CD14-positive monocyte (primary cell): ENCODE measurements at regions not wholly inside any gene's neighbourhood (a gene's known extent, or its start where the extent isn't known, plus 50 kb on each side); places are given as distances from the start of the nearest gene placed in this dataset.

Source experiments
- DNase-seq, 3 donors: peaks; one replicate each; pipeline ENCODE4 v3.0.0-alpha.2; 2011 to 2022
- H2AFZ ChIP-seq: 2 replicates; pipeline ENCODE4 v1.6.0; 2012; ENCODE audit warnings: mild to moderate bottlenecking, low read depth, low read length, inconsistent platforms; ENCODE audit not compliant: insufficient read depth, poor library complexity, severe bottlenecking
- H3K27ac ChIP-seq, 2 donors: 1 replicate in 1 of 2; 2 replicates in 1 of 2; pipeline ENCODE4 v1.5.1; 2012 to 2013; ENCODE audit warnings: low read length in 2 of 2, control low read depth in 1 of 2, inconsistent platforms in 1 of 2, low read depth in 1 of 2, mild to moderate bottlenecking in 1 of 2
- H3K27me3 ChIP-seq, 2 donors: one replicate each; pipeline versions ENCODE4 v1.6.0 to v1.6.1; 2011 to 2013; ENCODE audit warnings: low read length in 2 of 2; ENCODE audit not compliant: control insufficient read depth in 2 of 2, insufficient read depth in 2 of 2
- H3K36me3 ChIP-seq, 2 donors: replicated peaks in 1 of 2; 1 replicate in 1 of 2; 2 replicates in 1 of 2; pipeline versions ENCODE4 v1.5.1 to v1.6.1; 2012 to 2013; ENCODE audit warnings: low read length in 2 of 2, control low read depth in 1 of 2, inconsistent platforms in 1 of 2, mild to moderate bottlenecking in 1 of 2; ENCODE audit not compliant: insufficient read depth in 2 of 2, control insufficient read depth in 1 of 2
- H3K4me1 ChIP-seq, 2 donors: 1 replicate in 1 of 2; 2 replicates in 1 of 2; pipeline versions ENCODE4 v1.5.1 to v1.6.1; 2012 to 2013; ENCODE audit warnings: low read length in 2 of 2, control low read depth in 1 of 2, inconsistent platforms in 1 of 2, mild to moderate bottlenecking in 1 of 2, moderate library complexity in 1 of 2; ENCODE audit not compliant: insufficient read depth in 2 of 2, control insufficient read depth in 1 of 2
- H3K4me2 ChIP-seq: replicated peaks from 2 replicates; pipeline ENCODE3; 2012; ENCODE audit warnings: low read length, moderate library complexity, mild to moderate bottlenecking; ENCODE audit not compliant: poor library complexity, severe bottlenecking; ENCODE audit errors: extremely low read depth
- H3K4me3 ChIP-seq, 3 experiments: fragments of 200-600 bp in 1 of 3; sonication (generic) in 1 of 3; replicated peaks in 1 of 3; 1 replicate in 2 of 3; 2 replicates in 1 of 3; pipeline ENCODE4 v1.5.1; 2011 to 2013; ENCODE audit warnings: low read length in 3 of 3, mild to moderate bottlenecking in 3 of 3, control low read depth in 2 of 3, low read depth in 2 of 3, inconsistent platforms in 1 of 3, moderate library complexity in 1 of 3
- H3K79me2 ChIP-seq: 2 replicates; pipeline ENCODE4 v1.6.0; 2012; ENCODE audit warnings: mild to moderate bottlenecking, control low read depth, inconsistent platforms, low read length, moderate library complexity; ENCODE audit not compliant: insufficient read depth
- H3K9ac ChIP-seq: 2 replicates; pipeline ENCODE4 v1.6.0; 2017; ENCODE audit warnings: low read length, mild to moderate bottlenecking; ENCODE audit not compliant: insufficient read depth, poor library complexity, severe bottlenecking
- H3K9me3 ChIP-seq, 2 donors: replicated peaks in 1 of 2; 1 replicate in 1 of 2; 2 replicates in 1 of 2; pipeline versions ENCODE4 v1.5.1 to v1.6.1; 2012 to 2013; ENCODE audit warnings: low read length in 2 of 2, control low read depth in 1 of 2; ENCODE audit not compliant: control insufficient read depth in 1 of 2, insufficient read depth in 1 of 2
- H4K20me1 ChIP-seq: 2 replicates; pipeline ENCODE4 v1.6.0; 2012; ENCODE audit warnings: mild to moderate bottlenecking, low read length, control low read depth, moderate library complexity; ENCODE audit not compliant: insufficient read depth
- H3K27ac Mint-ChIP-seq, 7 donors: one replicate each; pipeline ENCODE4 v1.8.0; 2020; ENCODE audit warnings: mild to moderate bottlenecking in 7 of 7, mixed read lengths in 7 of 7, moderate library complexity in 6 of 7, inconsistent platforms in 2 of 7
- H3K27me3 Mint-ChIP-seq, 3 donors: one replicate each; pipeline ENCODE4 v1.8.0; 2021 to 2022; ENCODE audit warnings: low read depth in 3 of 3, mild to moderate bottlenecking in 3 of 3, mixed read lengths in 3 of 3, moderate library complexity in 3 of 3, inconsistent platforms in 1 of 3
- H3K36me3 Mint-ChIP-seq, 2 donors: one replicate each; pipeline ENCODE4 v1.8.0; 2020; ENCODE audit warnings: mixed read lengths in 2 of 2, inconsistent platforms in 1 of 2, mild to moderate bottlenecking in 1 of 2
- H3K4me1 Mint-ChIP-seq: one replicate; pipeline ENCODE4 v1.8.0; 2020; ENCODE audit warnings: mild to moderate bottlenecking, mixed read lengths
- H3K4me3 Mint-ChIP-seq, 2 donors: one replicate each; pipeline ENCODE4 v1.8.0; 2020; ENCODE audit warnings: mild to moderate bottlenecking in 2 of 2, mixed read lengths in 2 of 2, moderate library complexity in 1 of 2
- H3K9me3 Mint-ChIP-seq, 7 donors: one replicate each; pipeline ENCODE4 v1.8.0; 2020 to 2022; ENCODE audit warnings: mixed read lengths in 7 of 7, mild to moderate bottlenecking in 6 of 7, moderate library complexity in 6 of 7, inconsistent platforms in 2 of 7
- WGBS: methylation state at CpG from one replicate; pipeline ENCODE4 v1.1.5; 2013; ENCODE audit warnings: missing lambda C conversion rate; ENCODE audit not compliant: insufficient coverage; 5-methylcytosine and 5-hydroxymethylcytosine counted together
- intact Hi-C, 2 donors: fragments of 100-400 bp; cut with micrococcal nuclease; formaldehyde crosslinking; loops; one replicate each; pipeline versions ENCODE4 v1.15.0 to v1.15.1; 2023
- TF ChIP-seq, protein P1 (sequence below): fragments of 200-600 bp; IDR thresholded peaks from one replicate; pipeline ENCODE4 v1.8.0; 2022; ENCODE audit warnings: antibody characterized with exemption, mild to moderate bottlenecking

DNA sequence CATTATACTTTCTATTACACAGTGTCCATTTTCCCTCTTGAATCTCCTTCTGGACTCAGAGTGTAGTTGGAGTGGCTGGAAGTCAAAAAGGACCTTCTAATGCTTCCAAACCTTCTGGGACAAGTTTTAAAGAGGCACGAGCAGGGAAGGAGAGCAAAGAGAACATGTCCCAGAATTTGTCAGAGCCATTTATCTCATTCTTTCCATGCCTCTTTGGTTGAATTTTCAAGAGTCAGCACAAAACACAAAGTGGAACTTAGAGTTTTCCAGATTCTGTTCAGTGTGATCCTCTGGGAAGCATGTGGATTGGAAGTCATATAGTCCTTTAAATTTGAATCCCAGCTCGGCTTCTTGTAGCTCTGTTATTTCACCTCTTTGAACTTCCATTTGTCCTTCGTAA, 138.2 kb upstream of the PWP1 start:
- H3K9me3 ChIP-seq: no peaks in the 10 kb centered on the region
- peaks cover 8% of the 10 kb centered on the region for H3K4me1 Mint-ChIP-seq
- H2AFZ ChIP-seq: peak overlapping the region; percentile 44
- H3K27ac Mint-ChIP-seq: peak overlapping the region in 3 of 7 donors; percentile 33 to 46 (median 46)
- no peak overlapping the region for H3K4me3 Mint-ChIP-seq
- no peaks in the 10 kb centered on the region for H3K36me3 ChIP-seq
- H3K4me2 ChIP-seq: no peak overlapping the region
- peaks cover 0 to 2% of the 10 kb centered on the region in 2 donors for H3K36me3 Mint-ChIP-seq
- no peaks in the 10 kb centered on the region for H3K79me2 ChIP-seq
- peaks cover 0 to 4% of the 10 kb centered on the region in 2 donors for H3K4me1 ChIP-seq
- 100% methylated on average over 1 of the region's 3 CpGs for WGBS
- no peak overlapping the region for H3K4me3 ChIP-seq
- no peaks in the 10 kb centered on the region for H3K27me3 ChIP-seq
- no peaks in the 10 kb centered on the region for H3K27me3 Mint-ChIP-seq
- no peak for DNase-seq
- H4K20me1 ChIP-seq: no peaks in the 10 kb centered on the region
- intact Hi-C loops: no loop called here
- no peak overlapping the region for H3K9ac ChIP-seq
- H3K27ac ChIP-seq: no peak overlapping the region
- TF ChIP-seq, protein P1, sequence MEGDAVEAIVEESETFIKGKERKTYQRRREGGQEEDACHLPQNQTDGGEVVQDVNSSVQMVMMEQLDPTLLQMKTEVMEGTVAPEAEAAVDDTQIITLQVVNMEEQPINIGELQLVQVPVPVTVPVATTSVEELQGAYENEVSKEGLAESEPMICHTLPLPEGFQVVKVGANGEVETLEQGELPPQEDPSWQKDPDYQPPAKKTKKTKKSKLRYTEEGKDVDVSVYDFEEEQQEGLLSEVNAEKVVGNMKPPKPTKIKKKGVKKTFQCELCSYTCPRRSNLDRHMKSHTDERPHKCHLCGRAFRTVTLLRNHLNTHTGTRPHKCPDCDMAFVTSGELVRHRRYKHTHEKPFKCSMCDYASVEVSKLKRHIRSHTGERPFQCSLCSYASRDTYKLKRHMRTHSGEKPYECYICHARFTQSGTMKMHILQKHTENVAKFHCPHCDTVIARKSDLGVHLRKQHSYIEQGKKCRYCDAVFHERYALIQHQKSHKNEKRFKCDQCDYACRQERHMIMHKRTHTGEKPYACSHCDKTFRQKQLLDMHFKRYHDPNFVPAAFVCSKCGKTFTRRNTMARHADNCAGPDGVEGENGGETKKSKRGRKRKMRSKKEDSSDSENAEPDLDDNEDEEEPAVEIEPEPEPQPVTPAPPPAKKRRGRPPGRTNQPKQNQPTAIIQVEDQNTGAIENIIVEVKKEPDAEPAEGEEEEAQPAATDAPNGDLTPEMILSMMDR: no peak
- peaks cover 0 to 7% (median 4%) of the 10 kb centered on the region in 7 donors for H3K9me3 Mint-ChIP-seq

- Histone ChIP-seq H3K27ac (no peak overlapping the region), H3K27me3 (no peaks in the 10 kb centered on the region), H3K9ac (no peak overlapping the region), H3K4me3 (no peak overlapping the region), H2AFZ (no peak overlapping the region), H3K4me1 (peaks cover 0 to 4% of the 10 kb centered on the region in 2 donors), H3K9me3 (no peaks in the 10 kb centered on the region), H4K20me1 (no peaks in the 10 kb centered on the region), H3K4me2 (no peak overlapping the region), H3K79me2 (no peaks in the 10 kb centered on the region), H3K36me3 (no peaks in the 10 kb centered on the region)
- H3K27ac Mint-ChIP-seq: peak overlapping the region in 1 of 7 donors; percentile 27
- H3K4me1 Mint-ChIP-seq: peaks cover 8% of the 10 kb centered on the region
- H3K36me3 Mint-ChIP-seq: peaks cover 0 to 2% of the 10 kb centered on the region in 2 donors
- DNase-seq: no peak
- WGBS: 90% methylated on average over 3 of the region's 4 CpGs
- H3K4me3 Mint-ChIP-seq: no peak overlapping the region
- intact Hi-C loops: no loop called here
- peaks cover 0 to 7% (median 4%) of the 10 kb centered on the region in 7 donors for H3K9me3 Mint-ChIP-seq
- no peaks in the 10 kb centered on the region for H3K27me3 Mint-ChIP-seq
- TF ChIP-seq, protein P1: no peak
These were observed 135.7 kb upstream of the PWP1 start for GRCh38 chr12:107549651-107550480.
